Kidney epithelial cell (primary cell): ENCODE measurements at regions not wholly inside any gene's neighbourhood (a gene's known extent, or its start where the extent isn't known, plus 50 kb on each side); places are given as distances from the start of the nearest gene placed in this dataset.

ENCODE experiments used
- DNase-seq: peaks from one replicate; pipeline ENCODE4 v3.0.0-alpha.2; 2010; ENCODE audit warnings: low read depth
- H3K27me3 ChIP-seq: 2 replicates; pipeline ENCODE4 v1.6.0; 2011; ENCODE audit warnings: low read length; ENCODE audit not compliant: control insufficient read depth, insufficient read depth
- H3K36me3 ChIP-seq: 2 replicates; pipeline ENCODE4 v1.5.1; 2011; ENCODE audit warnings: low read length; ENCODE audit not compliant: control insufficient read depth, insufficient read depth
- H3K4me3 ChIP-seq: 2 replicates; pipeline ENCODE4 v1.5.1; 2011; ENCODE audit warnings: low read depth, mild to moderate bottlenecking, control low read depth, low read length
- TF ChIP-seq, protein P1 (sequence below): IDR thresholded peaks from 2 replicates; pipeline ENCODE4 v1.5.1; 2011; ENCODE audit warnings: mild to moderate bottlenecking, moderate library complexity, low read length, control low read depth, inconsistent platforms; ENCODE audit not compliant: insufficient read depth, poor library complexity, severe bottlenecking

DNA sequence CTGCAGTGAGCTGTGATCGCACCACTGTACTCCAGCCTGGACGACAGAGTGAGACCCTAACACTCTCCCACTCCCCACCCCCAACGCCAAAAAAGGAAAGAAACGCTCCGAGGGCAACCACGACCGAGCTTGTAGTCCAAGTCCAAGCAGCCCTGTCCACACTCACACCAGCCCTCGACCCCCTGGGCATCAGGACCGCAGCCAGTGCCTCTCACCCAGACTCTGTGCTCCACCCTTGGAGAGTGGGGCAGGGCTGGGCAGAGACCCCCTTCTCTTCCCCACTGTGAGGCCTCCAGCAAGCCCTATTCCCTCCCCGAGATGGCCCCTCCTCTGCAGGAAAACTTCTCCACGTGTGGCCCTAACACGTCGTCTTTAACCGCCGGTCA, 82.6 kb downstream of the FOXL3 start:
- Histone ChIP-seq H3K4me3 (no peak overlapping the region), H3K27me3 (peaks cover 62% of the 10 kb centered on the region), H3K36me3 (no peaks in the 10 kb centered on the region)
- TF ChIP-seq, protein P1, sequence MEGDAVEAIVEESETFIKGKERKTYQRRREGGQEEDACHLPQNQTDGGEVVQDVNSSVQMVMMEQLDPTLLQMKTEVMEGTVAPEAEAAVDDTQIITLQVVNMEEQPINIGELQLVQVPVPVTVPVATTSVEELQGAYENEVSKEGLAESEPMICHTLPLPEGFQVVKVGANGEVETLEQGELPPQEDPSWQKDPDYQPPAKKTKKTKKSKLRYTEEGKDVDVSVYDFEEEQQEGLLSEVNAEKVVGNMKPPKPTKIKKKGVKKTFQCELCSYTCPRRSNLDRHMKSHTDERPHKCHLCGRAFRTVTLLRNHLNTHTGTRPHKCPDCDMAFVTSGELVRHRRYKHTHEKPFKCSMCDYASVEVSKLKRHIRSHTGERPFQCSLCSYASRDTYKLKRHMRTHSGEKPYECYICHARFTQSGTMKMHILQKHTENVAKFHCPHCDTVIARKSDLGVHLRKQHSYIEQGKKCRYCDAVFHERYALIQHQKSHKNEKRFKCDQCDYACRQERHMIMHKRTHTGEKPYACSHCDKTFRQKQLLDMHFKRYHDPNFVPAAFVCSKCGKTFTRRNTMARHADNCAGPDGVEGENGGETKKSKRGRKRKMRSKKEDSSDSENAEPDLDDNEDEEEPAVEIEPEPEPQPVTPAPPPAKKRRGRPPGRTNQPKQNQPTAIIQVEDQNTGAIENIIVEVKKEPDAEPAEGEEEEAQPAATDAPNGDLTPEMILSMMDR = no peak
- no peak for DNase-seq

DNA sequence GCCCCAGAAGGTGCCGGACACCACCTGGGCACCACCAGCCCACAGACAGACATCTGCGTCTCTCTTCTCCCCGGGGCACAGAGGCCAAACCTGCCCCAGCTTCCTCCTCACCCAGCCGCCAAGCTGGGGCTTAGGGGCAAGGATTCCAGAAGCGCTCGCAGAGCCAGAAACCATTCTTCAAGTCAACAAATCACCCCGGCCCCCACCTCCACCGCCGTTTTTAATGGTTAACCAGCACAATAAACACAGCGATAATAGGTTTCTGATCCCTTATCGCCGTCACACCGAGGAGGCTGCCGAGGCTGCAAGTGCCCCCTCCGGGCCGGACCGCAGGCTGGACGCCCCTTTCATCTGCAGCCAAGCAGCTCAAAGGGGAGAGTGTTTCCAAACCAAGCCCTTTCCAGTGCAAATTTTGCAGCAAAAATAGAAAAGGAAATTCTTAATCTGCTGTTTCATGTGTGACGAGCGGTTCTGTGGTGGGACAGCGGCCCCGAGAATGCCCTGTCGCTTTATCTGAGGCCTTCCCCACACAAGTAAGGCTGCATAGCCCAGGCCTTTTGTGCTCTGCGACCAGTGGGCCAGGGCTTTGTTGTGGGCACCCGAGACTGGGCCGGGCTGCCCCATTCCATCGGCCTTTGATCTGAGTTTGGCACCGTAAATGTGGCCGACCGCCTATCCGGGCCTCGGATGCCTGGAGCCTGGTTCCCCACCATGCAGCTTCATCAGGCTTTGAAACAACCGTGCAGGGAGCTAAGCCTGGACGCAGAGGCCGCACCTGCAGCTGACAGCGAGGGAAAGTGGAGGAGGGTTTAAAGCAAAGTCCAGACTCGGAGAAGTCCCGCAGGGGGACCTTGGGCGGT, 83.2 kb downstream of the FOXL3 start:
- DNase-seq = no peak
- H3K27me3 ChIP-seq = peaks cover 58% of the 10 kb centered on the region
- H3K4me3 ChIP-seq = no peak overlapping the region
- H3K36me3 ChIP-seq = no peaks in the 10 kb centered on the region
- TF ChIP-seq, protein P1 = no peak

DNA sequence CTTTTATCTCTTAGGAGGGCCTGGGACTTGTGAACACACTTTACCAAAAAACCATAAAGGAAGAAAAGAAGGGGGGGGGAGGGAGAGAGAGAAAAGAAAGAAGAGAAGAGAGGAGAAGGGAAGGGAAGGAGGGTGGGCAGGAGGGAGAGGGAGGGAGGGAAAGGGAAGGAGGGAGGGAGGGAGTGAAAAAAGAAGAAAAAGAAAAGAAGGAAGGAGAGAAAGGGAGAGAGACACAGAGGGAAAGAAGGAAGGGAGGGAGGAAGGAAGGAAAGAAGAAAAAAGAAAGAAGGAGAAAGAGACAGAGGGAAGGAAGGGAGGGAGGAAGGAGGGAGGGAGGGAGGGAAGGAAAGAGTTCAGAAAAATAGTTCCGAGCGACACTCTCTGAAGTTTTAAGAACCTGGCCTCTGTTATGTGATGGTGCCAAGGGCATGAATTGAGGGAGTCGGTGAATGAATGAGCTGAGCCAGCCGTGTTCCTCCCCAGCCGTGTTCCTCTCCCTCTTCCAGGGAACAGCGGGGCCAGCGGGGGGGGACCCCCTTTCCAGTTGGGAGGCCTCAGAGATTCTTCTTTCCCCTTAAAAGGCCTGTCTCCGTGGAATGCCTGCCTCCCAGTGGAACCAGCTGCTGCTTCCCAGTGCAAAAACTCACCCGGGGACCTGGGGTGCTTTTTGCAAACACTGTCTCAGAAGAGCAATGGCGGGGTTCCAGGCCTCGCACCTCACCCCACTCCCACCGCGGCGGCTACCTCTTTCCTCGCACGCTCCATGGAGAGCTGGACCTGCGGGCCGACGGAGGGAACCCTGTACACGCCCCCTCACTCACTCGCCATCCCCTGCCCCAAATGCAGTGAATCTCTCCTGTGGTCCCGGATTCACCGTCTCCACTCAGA, 84.1 kb downstream of the FOXL3 start:
- DNase-seq = no peak
- TF ChIP-seq, protein P1 = no peak
- no peaks in the 10 kb centered on the region for H3K36me3 ChIP-seq
- H3K27me3 ChIP-seq = peaks cover 56% of the 10 kb centered on the region
- no peak overlapping the region for H3K4me3 ChIP-seq

DNA sequence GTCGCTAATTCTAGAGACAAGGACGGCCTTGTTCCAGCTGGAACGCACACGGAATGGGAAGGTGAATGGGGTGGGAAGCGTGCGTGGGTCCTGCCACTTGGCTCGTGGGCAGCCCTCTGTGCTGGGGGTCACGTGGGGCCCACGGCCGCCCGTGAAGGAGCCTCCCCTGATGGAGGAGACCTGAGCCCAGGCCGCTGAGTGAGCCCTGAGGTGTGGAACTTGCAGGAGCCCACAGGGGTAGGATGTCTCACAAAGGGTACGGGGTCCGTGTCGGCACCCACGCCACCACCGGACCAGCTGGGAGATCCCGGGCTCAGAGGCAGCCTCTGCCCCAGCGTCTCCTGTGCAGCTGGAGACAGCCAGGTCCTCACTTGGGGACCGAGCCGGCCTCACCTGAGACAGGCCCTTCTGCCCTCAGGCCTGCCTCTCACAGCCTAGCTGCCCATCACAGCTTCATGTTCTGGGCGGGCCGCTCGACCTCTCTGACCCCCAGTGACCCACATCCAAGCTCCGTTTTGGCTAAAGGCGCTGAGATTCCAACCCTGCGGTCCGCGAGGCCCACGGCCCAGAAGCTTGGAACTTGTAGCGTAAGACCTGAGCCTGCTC, 84.8 kb downstream of the FOXL3 start:
- peaks cover 58% of the 10 kb centered on the region for H3K27me3 ChIP-seq
- no peak overlapping the region for H3K4me3 ChIP-seq
- DNase-seq = no peak
- TF ChIP-seq, protein P1 = no peak
- H3K36me3 ChIP-seq = no peaks in the 10 kb centered on the region

DNA sequence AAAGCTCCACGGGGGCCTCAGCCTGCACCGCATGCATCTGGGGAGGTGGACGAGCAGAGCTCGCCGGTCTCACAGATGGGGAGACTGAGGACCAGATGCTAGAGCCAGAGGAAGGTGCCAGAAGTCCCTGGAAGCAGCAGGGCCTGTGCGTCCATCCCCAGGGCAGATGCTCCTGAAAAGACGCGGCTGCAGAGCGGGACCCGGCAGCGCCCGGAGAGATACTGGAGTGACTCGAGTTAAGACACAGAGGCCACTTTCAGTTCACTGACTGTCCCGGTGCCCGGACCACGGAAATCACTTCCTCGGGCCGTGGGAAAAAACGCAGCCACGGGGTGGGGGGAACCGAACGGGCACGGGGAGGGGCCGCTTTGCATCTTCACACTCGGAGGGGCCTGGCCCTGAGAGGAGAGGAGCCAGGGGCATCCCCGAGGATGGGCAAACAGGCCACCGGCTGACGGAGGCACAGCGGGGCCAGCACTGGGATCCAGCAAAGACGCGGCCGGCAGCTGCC, 85.4 kb downstream of the FOXL3 start:
- DNase-seq = no peak
- H3K36me3 ChIP-seq = no peaks in the 10 kb centered on the region
- TF ChIP-seq, protein P1 = no peak
- H3K4me3 ChIP-seq = no peak overlapping the region
- peaks cover 61% of the 10 kb centered on the region for H3K27me3 ChIP-seq
